Cardiac fibroblast (primary cell): ENCODE measurements at regions not wholly inside any gene's neighbourhood (a gene's known extent, or its start where the extent isn't known, plus 50 kb on each side); places are given as distances from the start of the nearest gene placed in this dataset.

Experiments
- DNase-seq, 2 donors: peaks; one replicate each; pipeline versions ENCODE4 v3.0.0 to v3.0.0-alpha.2; 2010; ENCODE audit warnings: low read depth in 2 of 2
- H3K4me3 ChIP-seq, 2 donors: replicated peaks in 1 of 2; 1 replicate in 1 of 2; 2 replicates in 1 of 2; pipeline ENCODE4 v1.5.1; 2011; ENCODE audit warnings: low read depth in 2 of 2, low read length in 2 of 2, mild to moderate bottlenecking in 2 of 2, moderate library complexity in 1 of 2
- TF ChIP-seq, protein P1 (sequence below): IDR thresholded peaks from one replicate; pipeline ENCODE4 v1.5.1; 2011; ENCODE audit warnings: low read depth, mild to moderate bottlenecking, low read length, inconsistent platforms

DNA sequence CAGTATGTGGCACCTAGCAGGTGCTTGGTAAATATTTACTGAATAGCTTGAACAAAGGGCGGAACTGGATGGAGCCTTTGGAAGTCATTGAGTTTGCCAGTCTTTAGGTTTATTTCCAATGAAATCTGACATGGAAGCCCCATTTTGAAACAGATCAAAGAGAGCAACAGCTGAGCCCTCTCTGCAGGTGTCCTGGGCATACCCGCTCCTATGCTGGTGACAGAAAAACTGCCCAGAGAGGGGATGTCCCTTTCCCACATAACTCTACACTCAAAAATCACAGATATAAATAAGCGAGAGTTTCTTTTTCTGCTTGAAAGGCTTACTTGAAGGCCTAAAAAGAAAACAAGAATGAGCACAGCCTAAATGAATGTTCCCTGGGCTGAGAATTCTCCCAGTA is 53.0 kb upstream of the RALY start:
- no peak overlapping the region for H3K4me3 ChIP-seq
- TF ChIP-seq, protein P1, sequence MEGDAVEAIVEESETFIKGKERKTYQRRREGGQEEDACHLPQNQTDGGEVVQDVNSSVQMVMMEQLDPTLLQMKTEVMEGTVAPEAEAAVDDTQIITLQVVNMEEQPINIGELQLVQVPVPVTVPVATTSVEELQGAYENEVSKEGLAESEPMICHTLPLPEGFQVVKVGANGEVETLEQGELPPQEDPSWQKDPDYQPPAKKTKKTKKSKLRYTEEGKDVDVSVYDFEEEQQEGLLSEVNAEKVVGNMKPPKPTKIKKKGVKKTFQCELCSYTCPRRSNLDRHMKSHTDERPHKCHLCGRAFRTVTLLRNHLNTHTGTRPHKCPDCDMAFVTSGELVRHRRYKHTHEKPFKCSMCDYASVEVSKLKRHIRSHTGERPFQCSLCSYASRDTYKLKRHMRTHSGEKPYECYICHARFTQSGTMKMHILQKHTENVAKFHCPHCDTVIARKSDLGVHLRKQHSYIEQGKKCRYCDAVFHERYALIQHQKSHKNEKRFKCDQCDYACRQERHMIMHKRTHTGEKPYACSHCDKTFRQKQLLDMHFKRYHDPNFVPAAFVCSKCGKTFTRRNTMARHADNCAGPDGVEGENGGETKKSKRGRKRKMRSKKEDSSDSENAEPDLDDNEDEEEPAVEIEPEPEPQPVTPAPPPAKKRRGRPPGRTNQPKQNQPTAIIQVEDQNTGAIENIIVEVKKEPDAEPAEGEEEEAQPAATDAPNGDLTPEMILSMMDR: no peak
- no peak for DNase-seq
